ENCODE measurements at regions not wholly inside any gene's neighbourhood (a gene's known extent, or its start where the extent isn't known, plus 50 kb on each side); places are given as distances from the start of the nearest gene placed in this dataset.

DNA sequence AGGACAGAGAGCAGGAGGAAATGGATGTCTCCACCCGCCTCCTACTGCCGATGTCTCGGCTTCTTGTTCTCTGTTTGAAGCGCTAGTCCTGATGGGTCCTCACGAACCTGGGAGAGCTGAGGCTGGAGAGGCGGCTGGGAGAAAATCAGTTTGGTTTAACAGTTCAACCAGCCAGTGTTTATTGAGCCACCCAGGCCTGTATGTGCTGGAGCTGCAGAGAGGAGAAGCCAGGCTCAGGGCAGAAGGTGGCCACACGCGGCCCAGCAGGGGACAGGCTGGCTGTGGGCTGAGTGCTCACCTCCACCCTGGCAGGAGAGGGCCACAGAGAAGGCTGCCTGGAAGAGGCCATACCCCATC lies 202.1 kb downstream of the CYP26B1 start:
- H3K4me3 Mint-ChIP-seq, result no peak overlapping the region
- no peaks in the 10 kb centered on the region; the same call in 1 of the 2 replicates for H3K9me2 ChIP-seq (ENCODE audit: insufficient read depth)
- no peak overlapping the region for H3K27ac ChIP-seq (ENCODE audit: low read depth)
- H3K27me3 Mint-ChIP-seq (ENCODE audit: insufficient read depth, low read depth, poor library complexity), result peaks cover 10% of the 10 kb centered on the region
- H2AFZ ChIP-seq, result peak overlapping the region; percentile 72; the same call in 1 of the 2 replicates
- no peak overlapping the region for H3K27ac Mint-ChIP-seq
- H3K4me1 Mint-ChIP-seq, result peaks cover 9% of the 10 kb centered on the region; the same call in 2 of the 3 replicates
- 0 out of 2 replicates have a peak, but pooled peaks cover 2% of the 10 kb centered on the region for H4K20me1 ChIP-seq (replicated peaks; ENCODE audit: insufficient read depth)
- H3K4me1 ChIP-seq (ENCODE audit: insufficient read depth), result no peaks in the 10 kb centered on the region
- H3K4me2 ChIP-seq, result no peak overlapping the region
- H3K79me2 ChIP-seq (replicated peaks; ENCODE audit: insufficient read depth), result no peaks in the 10 kb centered on the region
- no peaks in the 10 kb centered on the region for H3K36me3 Mint-ChIP-seq (ENCODE audit: low read depth)
- TF ChIP-seq ZNF331 (CRISPR knock-in tag; IDR thresholded peaks at IDR 0.05; ENCODE audit: low read depth), result no peak
- TF ChIP-seq, protein P1, sequence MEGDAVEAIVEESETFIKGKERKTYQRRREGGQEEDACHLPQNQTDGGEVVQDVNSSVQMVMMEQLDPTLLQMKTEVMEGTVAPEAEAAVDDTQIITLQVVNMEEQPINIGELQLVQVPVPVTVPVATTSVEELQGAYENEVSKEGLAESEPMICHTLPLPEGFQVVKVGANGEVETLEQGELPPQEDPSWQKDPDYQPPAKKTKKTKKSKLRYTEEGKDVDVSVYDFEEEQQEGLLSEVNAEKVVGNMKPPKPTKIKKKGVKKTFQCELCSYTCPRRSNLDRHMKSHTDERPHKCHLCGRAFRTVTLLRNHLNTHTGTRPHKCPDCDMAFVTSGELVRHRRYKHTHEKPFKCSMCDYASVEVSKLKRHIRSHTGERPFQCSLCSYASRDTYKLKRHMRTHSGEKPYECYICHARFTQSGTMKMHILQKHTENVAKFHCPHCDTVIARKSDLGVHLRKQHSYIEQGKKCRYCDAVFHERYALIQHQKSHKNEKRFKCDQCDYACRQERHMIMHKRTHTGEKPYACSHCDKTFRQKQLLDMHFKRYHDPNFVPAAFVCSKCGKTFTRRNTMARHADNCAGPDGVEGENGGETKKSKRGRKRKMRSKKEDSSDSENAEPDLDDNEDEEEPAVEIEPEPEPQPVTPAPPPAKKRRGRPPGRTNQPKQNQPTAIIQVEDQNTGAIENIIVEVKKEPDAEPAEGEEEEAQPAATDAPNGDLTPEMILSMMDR (conservative IDR thresholded peaks at IDR 0.05; ENCODE audit: low read depth in 2 of 2), result no peak
- no peak for TF ChIP-seq POLR2AphosphoS5 (IDR thresholded peaks at IDR 0.05; ENCODE audit: low read depth)
- no peaks in the 10 kb centered on the region for H3K27me3 ChIP-seq (ENCODE audit: insufficient read depth)
- ATAC-seq (no peak), DNase-seq (ENCODE audit: low spot score) (no peak)
- H3K36me3 ChIP-seq (ENCODE audit: insufficient read depth), result no peaks in the 10 kb centered on the region
- H3K9me3 Mint-ChIP-seq, result no peaks in the 10 kb centered on the region
- H3K4me3 ChIP-seq, result no peak overlapping the region
- no peaks in the 10 kb centered on the region for H3F3A ChIP-seq (replicated peaks; ENCODE audit: low read depth)

DNA sequence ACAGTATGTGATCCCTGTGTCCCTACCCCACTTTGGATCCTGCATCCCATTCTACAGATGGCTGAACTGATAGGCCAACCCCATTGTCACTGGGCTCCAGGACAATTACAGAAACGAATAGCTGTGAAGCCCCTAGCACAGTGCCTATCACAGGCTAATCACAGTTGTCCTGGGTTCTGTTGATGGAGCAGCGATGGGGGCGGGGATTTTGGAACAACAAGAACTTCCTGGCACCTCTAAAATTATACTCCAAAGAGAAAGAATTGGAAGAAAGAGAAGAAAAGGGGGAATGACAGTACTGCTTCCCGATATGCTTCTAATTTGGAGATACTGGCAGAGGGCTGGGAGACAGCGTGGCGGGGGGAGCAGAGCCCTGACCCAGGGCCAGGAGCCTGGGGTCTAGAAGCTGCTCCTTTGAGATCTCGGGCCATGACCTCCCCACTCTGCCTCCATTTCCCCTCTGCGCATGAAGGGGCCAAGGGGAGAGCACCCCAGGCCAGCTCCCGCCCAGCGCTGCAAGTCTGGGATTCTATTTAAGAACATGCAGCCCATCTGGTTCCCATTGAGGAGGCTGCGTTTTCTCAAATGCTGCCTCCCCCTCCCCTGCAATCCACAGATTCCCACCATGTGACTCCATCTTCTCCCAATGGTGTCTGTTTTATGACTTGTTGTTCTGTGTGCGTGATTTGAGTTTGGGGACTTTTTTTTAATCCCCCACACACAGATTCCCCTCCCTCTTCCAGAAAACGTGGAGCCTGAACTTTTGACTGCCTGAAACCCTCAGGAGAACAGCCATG lies 202.7 kb downstream of the CYP26B1 start:
- DNase-seq (ENCODE audit: low spot score) (no peak), ATAC-seq (no peak)
- Histone ChIP-seq H2AFZ (peak overlapping the region; percentile 72; the same call in 1 of the 2 replicates), H3K79me2 (replicated peaks; ENCODE audit: insufficient read depth) (no peaks in the 10 kb centered on the region), H3K4me2 (no peak overlapping the region), H3K27me3 (ENCODE audit: insufficient read depth) (no peaks in the 10 kb centered on the region), H3K4me1 (ENCODE audit: insufficient read depth) (no peaks in the 10 kb centered on the region), H3K9me2 (ENCODE audit: insufficient read depth) (no peaks in the 10 kb centered on the region; the same call in 1 of the 2 replicates), H3K36me3 (ENCODE audit: insufficient read depth) (no peaks in the 10 kb centered on the region), H3F3A (replicated peaks; ENCODE audit: low read depth) (no peaks in the 10 kb centered on the region), H3K27ac (ENCODE audit: low read depth) (no peak overlapping the region), H4K20me1 (replicated peaks; ENCODE audit: insufficient read depth) (0 out of 2 replicates have a peak, but pooled peaks cover 2% of the 10 kb centered on the region), H3K4me3 (no peak overlapping the region)
- peaks cover 9% of the 10 kb centered on the region; the same call in 2 of the 3 replicates for H3K4me1 Mint-ChIP-seq
- no peaks in the 10 kb centered on the region for H3K36me3 Mint-ChIP-seq (ENCODE audit: low read depth)
- no peaks in the 10 kb centered on the region for H3K9me3 Mint-ChIP-seq
- no peak overlapping the region for H3K4me3 Mint-ChIP-seq
- no peak overlapping the region for H3K27ac Mint-ChIP-seq
- peaks cover 10% of the 10 kb centered on the region for H3K27me3 Mint-ChIP-seq (ENCODE audit: insufficient read depth, low read depth, poor library complexity)
- TF ChIP-seq JUNB (IDR thresholded peaks at IDR 0.05; ENCODE audit: unreplicated experiment), result no peak
- TF ChIP-seq NANOG (IDR thresholded peaks at IDR 0.05; ENCODE audit: borderline replicate concordance), result no peak
- TF ChIP-seq, protein P2, sequence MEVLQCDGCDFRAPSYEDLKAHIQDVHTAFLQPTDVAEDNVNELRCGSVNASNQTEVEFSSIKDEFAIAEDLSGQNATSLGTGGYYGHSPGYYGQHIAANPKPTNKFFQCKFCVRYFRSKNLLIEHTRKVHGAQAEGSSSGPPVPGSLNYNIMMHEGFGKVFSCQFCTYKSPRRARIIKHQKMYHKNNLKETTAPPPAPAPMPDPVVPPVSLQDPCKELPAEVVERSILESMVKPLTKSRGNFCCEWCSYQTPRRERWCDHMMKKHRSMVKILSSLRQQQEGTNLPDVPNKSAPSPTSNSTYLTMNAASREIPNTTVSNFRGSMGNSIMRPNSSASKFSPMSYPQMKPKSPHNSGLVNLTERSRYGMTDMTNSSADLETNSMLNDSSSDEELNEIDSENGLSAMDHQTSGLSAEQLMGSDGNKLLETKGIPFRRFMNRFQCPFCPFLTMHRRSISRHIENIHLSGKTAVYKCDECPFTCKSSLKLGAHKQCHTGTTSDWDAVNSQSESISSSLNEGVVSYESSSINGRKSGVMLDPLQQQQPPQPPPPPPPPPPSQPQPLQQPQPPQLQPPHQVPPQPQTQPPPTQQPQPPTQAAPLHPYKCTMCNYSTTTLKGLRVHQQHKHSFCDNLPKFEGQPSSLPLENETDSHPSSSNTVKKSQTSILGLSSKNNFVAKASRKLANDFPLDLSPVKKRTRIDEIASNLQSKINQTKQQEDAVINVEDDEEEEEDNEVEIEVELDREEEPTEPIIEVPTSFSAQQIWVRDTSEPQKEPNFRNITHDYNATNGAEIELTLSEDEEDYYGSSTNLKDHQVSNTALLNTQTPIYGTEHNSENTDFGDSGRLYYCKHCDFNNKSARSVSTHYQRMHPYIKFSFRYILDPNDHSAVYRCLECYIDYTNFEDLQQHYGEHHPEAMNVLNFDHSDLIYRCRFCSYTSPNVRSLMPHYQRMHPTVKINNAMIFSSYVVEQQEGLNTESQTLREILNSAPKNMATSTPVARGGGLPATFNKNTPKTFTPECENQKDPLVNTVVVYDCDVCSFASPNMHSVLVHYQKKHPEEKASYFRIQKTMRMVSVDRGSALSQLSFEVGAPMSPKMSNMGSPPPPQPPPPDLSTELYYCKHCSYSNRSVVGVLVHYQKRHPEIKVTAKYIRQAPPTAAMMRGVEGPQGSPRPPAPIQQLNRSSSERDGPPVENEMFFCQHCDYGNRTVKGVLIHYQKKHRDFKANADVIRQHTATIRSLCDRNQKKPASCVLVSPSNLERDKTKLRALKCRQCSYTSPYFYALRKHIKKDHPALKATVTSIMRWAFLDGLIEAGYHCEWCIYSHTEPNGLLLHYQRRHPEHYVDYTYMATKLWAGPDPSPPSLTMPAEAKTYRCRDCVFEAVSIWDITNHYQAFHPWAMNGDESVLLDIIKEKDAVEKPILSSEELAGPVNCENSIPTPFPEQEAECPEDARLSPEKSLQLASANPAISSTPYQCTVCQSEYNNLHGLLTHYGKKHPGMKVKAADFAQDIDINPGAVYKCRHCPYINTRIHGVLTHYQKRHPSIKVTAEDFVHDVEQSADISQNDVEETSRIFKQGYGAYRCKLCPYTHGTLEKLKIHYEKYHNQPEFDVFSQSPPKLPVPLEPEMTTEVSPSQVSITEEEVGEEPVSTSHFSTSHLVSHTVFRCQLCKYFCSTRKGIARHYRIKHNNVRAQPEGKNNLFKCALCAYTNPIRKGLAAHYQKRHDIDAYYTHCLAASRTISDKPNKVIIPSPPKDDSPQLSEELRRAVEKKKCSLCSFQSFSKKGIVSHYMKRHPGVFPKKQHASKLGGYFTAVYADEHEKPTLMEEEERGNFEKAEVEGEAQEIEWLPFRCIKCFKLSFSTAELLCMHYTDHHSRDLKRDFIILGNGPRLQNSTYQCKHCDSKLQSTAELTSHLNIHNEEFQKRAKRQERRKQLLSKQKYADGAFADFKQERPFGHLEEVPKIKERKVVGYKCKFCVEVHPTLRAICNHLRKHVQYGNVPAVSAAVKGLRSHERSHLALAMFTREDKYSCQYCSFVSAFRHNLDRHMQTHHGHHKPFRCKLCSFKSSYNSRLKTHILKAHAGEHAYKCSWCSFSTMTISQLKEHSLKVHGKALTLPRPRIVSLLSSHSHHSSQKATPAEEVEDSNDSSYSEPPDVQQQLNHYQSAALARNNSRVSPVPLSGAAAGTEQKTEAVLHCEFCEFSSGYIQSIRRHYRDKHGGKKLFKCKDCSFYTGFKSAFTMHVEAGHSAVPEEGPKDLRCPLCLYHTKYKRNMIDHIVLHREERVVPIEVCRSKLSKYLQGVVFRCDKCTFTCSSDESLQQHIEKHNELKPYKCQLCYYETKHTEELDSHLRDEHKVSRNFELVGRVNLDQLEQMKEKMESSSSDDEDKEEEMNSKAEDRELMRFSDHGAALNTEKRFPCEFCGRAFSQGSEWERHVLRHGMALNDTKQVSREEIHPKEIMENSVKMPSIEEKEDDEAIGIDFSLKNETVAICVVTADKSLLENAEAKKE (CRISPR knock-in tag; IDR thresholded peaks at IDR 0.05), result no peak
- TF ChIP-seq, protein P3, sequence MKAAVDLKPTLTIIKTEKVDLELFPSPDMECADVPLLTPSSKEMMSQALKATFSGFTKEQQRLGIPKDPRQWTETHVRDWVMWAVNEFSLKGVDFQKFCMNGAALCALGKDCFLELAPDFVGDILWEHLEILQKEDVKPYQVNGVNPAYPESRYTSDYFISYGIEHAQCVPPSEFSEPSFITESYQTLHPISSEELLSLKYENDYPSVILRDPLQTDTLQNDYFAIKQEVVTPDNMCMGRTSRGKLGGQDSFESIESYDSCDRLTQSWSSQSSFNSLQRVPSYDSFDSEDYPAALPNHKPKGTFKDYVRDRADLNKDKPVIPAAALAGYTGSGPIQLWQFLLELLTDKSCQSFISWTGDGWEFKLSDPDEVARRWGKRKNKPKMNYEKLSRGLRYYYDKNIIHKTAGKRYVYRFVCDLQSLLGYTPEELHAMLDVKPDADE (IDR thresholded peaks at IDR 0.05), result no peak
- TF ChIP-seq ZNF114 (CRISPR knock-in tag; IDR thresholded peaks at IDR 0.05), result no peak
